BJ (cell line): ENCODE measurements at regions not wholly inside any gene's neighbourhood (a gene's known extent, or its start where the extent isn't known, plus 50 kb on each side); places are given as distances from the start of the nearest gene placed in this dataset.

Experiments
- CTCF ChIA-PET: fragments of 350-600 bp; formaldehyde crosslinking; extraction: SDS; loops from one replicate; lab custom pipeline; 2021; ENCODE audit warnings: antibody characterized with exemption, inconsistent platforms; lab: Yijun Ruan, JAX
- POLR2A ChIA-PET: fragments of 300-600 bp; sonication (Branson Sonifier 250); formaldehyde crosslinking; extraction: SDS; loops from one replicate; lab custom pipeline; 2021; ENCODE audit warnings: antibody characterized with exemption; lab: Charles Lee
- DNase-seq: peaks from one replicate; pipeline ENCODE4 v3.0.0-alpha.2; 2011; ENCODE audit warnings: low read depth
- H3K27me3 ChIP-seq: 2 replicates; pipeline ENCODE4 v1.6.0; 2011; ENCODE audit warnings: low read length; ENCODE audit not compliant: control insufficient read depth, insufficient read depth
- H3K36me3 ChIP-seq: 2 replicates; pipeline ENCODE4 v1.5.1; 2011; ENCODE audit warnings: low read length; ENCODE audit not compliant: control insufficient read depth, insufficient read depth
- H3K4me3 ChIP-seq: 2 replicates; pipeline ENCODE4 v1.5.1; 2011; ENCODE audit warnings: low read depth, mild to moderate bottlenecking, control low read depth, low read length
- CTCF ChIP-seq: IDR thresholded peaks from 2 replicates; pipeline ENCODE4 v1.5.1; 2011; ENCODE audit warnings: low read depth, mild to moderate bottlenecking, control low read depth, inconsistent platforms, low read length, moderate library complexity; ENCODE audit not compliant: insufficient read depth

- no peak for TF ChIP-seq CTCF
- Histone ChIP-seq H3K4me3 (no peak overlapping the region), H3K36me3 (no peaks in the 10 kb centered on the region), H3K27me3 (no peaks in the 10 kb centered on the region)
- POLR2A ChIA-PET = no interaction called here
- CTCF ChIA-PET = no interaction called here
- no peak for DNase-seq
These were observed 451.2 kb upstream of the DCN start for GRCh38 chr12:91633734-91634357.

GRCh38 chr12:91633206-91633605, 450.6 kb upstream of the DCN start:
- H3K4me3 ChIP-seq = no peak overlapping the region
- no peak for DNase-seq
- no peaks in the 10 kb centered on the region for H3K27me3 ChIP-seq
- H3K36me3 ChIP-seq = no peaks in the 10 kb centered on the region
- TF ChIP-seq CTCF = no peak
- POLR2A ChIA-PET = no interaction called here
- CTCF ChIA-PET = no interaction called here

DNA sequence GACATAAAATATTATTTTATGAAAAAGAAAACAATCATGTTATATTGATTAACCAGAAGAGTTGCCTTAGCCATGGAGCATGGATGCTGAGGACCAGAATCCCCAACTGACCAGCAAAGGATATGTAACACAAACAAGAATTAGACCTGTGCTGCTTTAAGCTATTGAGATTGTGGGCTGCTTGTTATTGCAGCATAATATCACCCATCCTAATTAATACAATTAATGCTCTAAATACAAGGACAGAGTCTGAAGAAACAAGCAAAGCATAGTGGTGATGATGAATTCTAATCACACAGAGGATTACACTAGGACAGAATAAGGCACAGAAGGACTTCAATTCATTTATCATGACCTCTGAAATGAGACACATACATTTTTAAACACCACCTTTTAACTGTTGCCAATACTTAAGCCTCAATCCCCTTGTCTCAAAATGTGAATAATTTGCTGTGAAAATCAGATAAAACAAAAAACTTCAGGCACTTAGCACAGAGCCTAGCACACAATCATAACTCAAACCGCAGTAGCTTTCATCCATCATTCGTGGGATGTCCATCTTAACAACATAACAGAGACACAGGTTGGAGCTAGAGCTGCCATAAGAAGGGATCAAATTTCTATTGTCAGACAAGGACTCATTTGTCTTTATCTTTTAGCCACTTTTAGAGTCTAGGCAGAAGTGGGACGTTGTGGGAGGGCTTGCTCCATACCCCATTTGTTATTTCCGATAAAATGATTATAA, 449.6 kb upstream of the DCN start:
- no peak overlapping the region for H3K4me3 ChIP-seq
- POLR2A ChIA-PET = no interaction called here
- H3K27me3 ChIP-seq = no peaks in the 10 kb centered on the region
- no peak for TF ChIP-seq CTCF
- no peaks in the 10 kb centered on the region for H3K36me3 ChIP-seq
- no peak for DNase-seq
- CTCF ChIA-PET = no interaction called here

DNA sequence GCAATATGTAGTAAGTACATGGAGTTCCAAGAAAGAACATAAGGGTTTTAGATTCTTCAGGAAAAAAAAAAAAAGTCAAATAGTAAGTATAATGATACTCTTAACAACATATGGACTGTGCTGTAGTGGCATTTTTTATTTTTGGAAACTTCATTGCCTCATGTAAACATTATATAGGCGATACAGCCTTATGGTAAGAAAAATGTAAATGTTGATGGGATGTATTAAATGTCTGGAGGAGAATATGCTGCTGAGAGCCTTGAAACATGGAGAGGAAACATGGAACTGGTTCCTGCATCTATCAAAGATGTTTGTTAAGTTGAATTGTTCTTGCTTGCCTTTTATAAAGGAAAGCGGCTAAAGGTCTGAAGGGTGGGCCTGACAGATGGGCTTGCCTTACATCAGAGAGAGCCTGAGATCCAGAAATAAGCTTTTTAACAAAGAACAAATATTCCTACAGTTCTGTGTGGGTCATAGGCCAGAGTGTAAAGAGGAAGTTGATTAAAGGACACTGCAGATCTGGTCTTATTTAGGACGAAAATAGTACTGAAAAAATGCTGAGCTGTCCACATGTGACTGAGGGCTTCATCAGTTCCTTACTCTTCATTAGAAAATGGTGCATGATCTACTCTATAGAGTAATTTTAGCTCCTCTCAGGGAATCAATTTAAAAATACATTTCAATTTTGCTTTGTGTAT, 448.1 kb upstream of the DCN start:
- H3K36me3 ChIP-seq = no peaks in the 10 kb centered on the region
- H3K27me3 ChIP-seq = no peaks in the 10 kb centered on the region
- DNase-seq = no peak
- POLR2A ChIA-PET = no interaction called here
- no peak for TF ChIP-seq CTCF
- no peak overlapping the region for H3K4me3 ChIP-seq
- CTCF ChIA-PET = interaction anchor here (0.8 to 0.9 kb wide), 2 partner anchors 10 to 38 kb away, joined by 3 read pairs; no protein-coding TSS in a partner anchor

- DNase-seq = no peak
- ChIA-PET POLR2A (no interaction called here), CTCF (no interaction called here)
- no peak overlapping the region for H3K4me3 ChIP-seq
- TF ChIP-seq CTCF = no peak
- no peaks in the 10 kb centered on the region for H3K36me3 ChIP-seq
- no peaks in the 10 kb centered on the region for H3K27me3 ChIP-seq
These were observed 447.5 kb upstream of the DCN start for GRCh38 chr12:91630083-91630482.
